HEK293 (cell line): ENCODE measurements at regions not wholly inside any gene's neighbourhood (a gene's known extent, or its start where the extent isn't known, plus 50 kb on each side); places are given as distances from the start of the nearest gene placed in this dataset.

Experiments
- GLI2 ChIP-seq: fragments of 450-650 bp; formaldehyde crosslinking; IDR thresholded peaks from 2 replicates; pipeline ENCODE4; 2017; ENCODE audit warnings: missing biosample characterization, missing genetic modification characterization, low read depth, borderline replicate concordance
- KLF10 ChIP-seq: fragments of 450-650 bp; IDR thresholded peaks from 2 replicates; pipeline ENCODE4 v1.5.1; 2018; ENCODE audit warnings: missing biosample characterization, mild to moderate bottlenecking, missing genetic modification characterization
- MZF1 ChIP-seq: fragments of 450-650 bp; formaldehyde crosslinking; IDR thresholded peaks from 2 replicates; pipeline ENCODE4 v1.5.1; 2017; ENCODE audit warnings: missing biosample characterization, missing genetic modification characterization, borderline replicate concordance
- PRDM10 ChIP-seq: fragments of 450-650 bp; formaldehyde crosslinking; IDR thresholded peaks from 2 replicates; pipeline ENCODE4 v1.5.1; 2016; ENCODE audit warnings: missing biosample characterization, missing genetic modification characterization
- PRDM6 ChIP-seq: fragments of 450-650 bp; formaldehyde crosslinking; IDR thresholded peaks from 2 replicates; pipeline ENCODE4 v1.5.1; 2017; ENCODE audit warnings: missing biosample characterization, missing genetic modification characterization
- REPIN1 ChIP-seq: fragments of 450-650 bp; formaldehyde crosslinking; IDR thresholded peaks from 2 replicates; pipeline ENCODE4 v1.5.1; 2017; ENCODE audit warnings: missing biosample characterization, missing genetic modification characterization, low read depth
- SP3 ChIP-seq: fragments of 450-650 bp; formaldehyde crosslinking; IDR thresholded peaks from 2 replicates; pipeline ENCODE4 v1.5.1; 2016; ENCODE audit warnings: missing biosample characterization, missing genetic modification characterization
- WT1 ChIP-seq: fragments of 450-650 bp; formaldehyde crosslinking; IDR thresholded peaks from 2 replicates; pipeline ENCODE4 v1.5.1; 2016; ENCODE audit warnings: missing biosample characterization, missing genetic modification characterization
- ZFP3 ChIP-seq: fragments of 450-650 bp; formaldehyde crosslinking; IDR thresholded peaks from 2 replicates; pipeline ENCODE4 v1.5.1; 2016; ENCODE audit warnings: low read depth, missing biosample characterization, missing genetic modification characterization
- ZFP37 ChIP-seq: fragments of 450-650 bp; formaldehyde crosslinking; IDR thresholded peaks from 2 replicates; pipeline ENCODE4 v1.5.1; 2016; ENCODE audit warnings: missing biosample characterization, missing genetic modification characterization
- ZNF10 ChIP-seq: fragments of 450-650 bp; formaldehyde crosslinking; IDR thresholded peaks from 2 replicates; pipeline ENCODE4 v1.5.1; 2017; ENCODE audit warnings: missing biosample characterization, missing genetic modification characterization
- ZNF18 ChIP-seq: fragments of 450-650 bp; formaldehyde crosslinking; IDR thresholded peaks from 2 replicates; pipeline ENCODE4 v1.5.1; 2016; ENCODE audit warnings: missing biosample characterization, missing genetic modification characterization
- ZNF214 ChIP-seq: fragments of 450-650 bp; formaldehyde crosslinking; IDR thresholded peaks from 2 replicates; pipeline ENCODE4 v1.5.1; 2017; ENCODE audit warnings: missing biosample characterization, mild to moderate bottlenecking, missing genetic modification characterization, borderline replicate concordance
- ZNF311 ChIP-seq: fragments of 450-650 bp; formaldehyde crosslinking; IDR thresholded peaks from 2 replicates; pipeline ENCODE4 v1.5.1; 2017; ENCODE audit warnings: missing biosample characterization, missing genetic modification characterization, borderline replicate concordance
- ZNF324 ChIP-seq: fragments of 450-650 bp; formaldehyde crosslinking; IDR thresholded peaks from 2 replicates; pipeline ENCODE4 v1.5.1; 2016; ENCODE audit warnings: missing biosample characterization, missing genetic modification characterization
- ZNF341 ChIP-seq: fragments of 450-650 bp; formaldehyde crosslinking; IDR thresholded peaks from 2 replicates; pipeline ENCODE4; 2016; ENCODE audit warnings: low read depth, missing biosample characterization, missing genetic modification characterization
- ZNF394 ChIP-seq: fragments of 450-650 bp; formaldehyde crosslinking; IDR thresholded peaks from 2 replicates; pipeline ENCODE4 v1.5.1; 2016; ENCODE audit warnings: missing biosample characterization, missing genetic modification characterization, mild to moderate bottlenecking, moderate library complexity, borderline replicate concordance
- ZNF423 ChIP-seq: fragments of 450-650 bp; formaldehyde crosslinking; IDR thresholded peaks from 2 replicates; pipeline ENCODE4 v1.5.1; 2016; ENCODE audit warnings: missing biosample characterization, missing genetic modification characterization
- ZNF529 ChIP-seq: fragments of 450-650 bp; formaldehyde crosslinking; IDR thresholded peaks from 2 replicates; pipeline ENCODE4 v1.5.1; 2017; ENCODE audit warnings: missing genetic modification characterization, missing biosample characterization; ENCODE audit not compliant: insufficient replicate concordance
- ZNF623 ChIP-seq: fragments of 450-650 bp; formaldehyde crosslinking; IDR thresholded peaks from 2 replicates; pipeline ENCODE4 v1.5.1; 2016; ENCODE audit warnings: missing biosample characterization, missing genetic modification characterization
- ZNF639 ChIP-seq: fragments of 450-650 bp; formaldehyde crosslinking; IDR thresholded peaks from 2 replicates; pipeline ENCODE4 v1.5.1; 2016; ENCODE audit warnings: missing biosample characterization, missing genetic modification characterization
- ZNF692 ChIP-seq: fragments of 450-650 bp; formaldehyde crosslinking; IDR thresholded peaks from 2 replicates; pipeline ENCODE4 v1.5.1; 2016; ENCODE audit warnings: missing biosample characterization, missing genetic modification characterization
- ZNF704 ChIP-seq: fragments of 450-650 bp; formaldehyde crosslinking; IDR thresholded peaks from 2 replicates; pipeline ENCODE4 v1.5.1; 2016; ENCODE audit warnings: missing biosample characterization, missing genetic modification characterization
- ZNF76 ChIP-seq: fragments of 450-650 bp; formaldehyde crosslinking; IDR thresholded peaks from 2 replicates; pipeline ENCODE4; 2016; ENCODE audit warnings: low read depth, missing biosample characterization, missing genetic modification characterization, borderline replicate concordance
- ZSCAN18 ChIP-seq: fragments of 450-650 bp; formaldehyde crosslinking; IDR thresholded peaks from 2 replicates; pipeline ENCODE4 v1.5.1; 2016; ENCODE audit warnings: missing biosample characterization, missing genetic modification characterization

GRCh38 chr7:114085592-114086501, 167.0 kb upstream of the PPP1R3A start (continued):
- peak; percentile 44; the same call in 1 of the 2 replicates for TF ChIP-seq PRDM6
- peak; percentile 52; the same call in 1 of the 2 replicates for TF ChIP-seq ZNF10 (tag by site-specific recombination)
- no peak for TF ChIP-seq ZNF311 (tag by site-specific recombination)
- peak; percentile 62 for TF ChIP-seq ZNF394
- peak; percentile 93 for TF ChIP-seq MZF1 (tag by site-specific recombination)
- peak; percentile 92 for TF ChIP-seq ZNF692 (tag by site-specific recombination)
- TF ChIP-seq REPIN1 (tag by site-specific recombination) = peak; percentile 89
- peak; percentile 67 for TF ChIP-seq ZNF76 (tag by site-specific recombination)
- no peak for TF ChIP-seq GLI2 (tag by site-specific recombination)
- 0 out of 2 replicates have a peak, but pooled peaks have one; percentile 53 for TF ChIP-seq ZNF423 (tag by site-specific recombination)
- TF ChIP-seq ZNF324 (tag by site-specific recombination) = peak; percentile 89
- peak; percentile 86 for TF ChIP-seq ZFP37 (tag by site-specific recombination)
- TF ChIP-seq ZFP3 (tag by site-specific recombination) = no peak
- no peak for TF ChIP-seq ZNF529 (tag by site-specific recombination)
- no peak for TF ChIP-seq ZNF214 (tag by site-specific recombination)
- no peak for TF ChIP-seq ZNF704 (tag by site-specific recombination)
- TF ChIP-seq ZNF639 (tag by site-specific recombination) = peak; percentile 68; the same call in 1 of the 2 replicates
- TF ChIP-seq PRDM10 (tag by site-specific recombination) = peak; percentile 76
- TF ChIP-seq ZNF18 (tag by site-specific recombination) = peak; percentile 75
- peak; percentile 50 for TF ChIP-seq KLF10 (tag by site-specific recombination)
- TF ChIP-seq ZNF341 (tag by site-specific recombination) = peak; percentile 66
- TF ChIP-seq WT1 = peak; percentile 73
- peak; percentile 78 for TF ChIP-seq SP3 (tag by site-specific recombination)
- peak; percentile 93 for TF ChIP-seq ZSCAN18 (tag by site-specific recombination)
- TF ChIP-seq ZNF623 = peak; percentile 24; the same call in 1 of the 2 replicates
